ENCODE measurements at regions not wholly inside any gene's neighbourhood (a gene's known extent, or its start where the extent isn't known, plus 50 kb on each side); places are given as distances from the start of the nearest gene placed in this dataset.

DNA sequence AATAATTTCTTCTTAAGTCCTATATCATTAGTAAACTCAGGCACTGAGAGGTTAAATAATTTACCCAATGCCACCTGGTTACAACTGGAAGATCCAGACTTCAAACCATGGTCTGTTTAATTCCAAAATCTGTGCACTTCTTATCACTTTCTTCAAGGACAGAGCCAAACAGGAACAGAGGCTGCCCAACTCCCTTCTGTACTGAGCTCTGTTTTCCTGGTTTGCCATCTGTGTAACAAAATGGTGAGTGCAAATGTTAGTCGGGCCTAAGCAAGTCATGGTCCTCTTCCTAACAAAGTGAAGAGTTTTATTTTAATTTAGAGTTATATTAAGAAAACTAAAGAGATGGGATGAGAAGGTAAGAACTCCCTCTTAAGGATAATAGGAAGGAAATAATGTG, 80.6 kb upstream of the CCL2 start:
- Histone ChIP-seq H3K79me2 (ENCODE audit: insufficient read depth, low read length) (no peaks in the 10 kb centered on the region), H2AFZ (ENCODE audit: low read length) (no peak overlapping the region), H3K36me3 (ENCODE audit: insufficient read depth, low read length) (no peaks in the 10 kb centered on the region), H3K27me3 (ENCODE audit: insufficient read depth, low read length) (no peaks in the 10 kb centered on the region), H3F3A (ENCODE audit: insufficient read depth, low read length) (no peaks in the 10 kb centered on the region), H3K9ac (ENCODE audit: low read length) (no peak overlapping the region), H3K4me1 (ENCODE audit: insufficient read depth, low read length, severe bottlenecking) (no peaks in the 10 kb centered on the region), H4K20me1 (ENCODE audit: insufficient read depth, low read length) (no peaks in the 10 kb centered on the region), H3K9me2 (ENCODE audit: low read depth, low read length) (no peaks in the 10 kb centered on the region), H3K27ac (ENCODE audit: low read depth, low read length, poor library complexity, severe bottlenecking) (no peak overlapping the region), H3K9me3 (ENCODE audit: low read length) (no peaks in the 10 kb centered on the region), H3K4me2 (ENCODE audit: low read length) (no peak overlapping the region), H3K4me3 (ENCODE audit: low read depth, low read length, poor library complexity, severe bottlenecking) (no peak overlapping the region)
- TF ChIP-seq EZH2 (IDR thresholded peaks at IDR 0.05; ENCODE audit: borderline replicate concordance, low read length): no peak
- TF ChIP-seq, protein P1, sequence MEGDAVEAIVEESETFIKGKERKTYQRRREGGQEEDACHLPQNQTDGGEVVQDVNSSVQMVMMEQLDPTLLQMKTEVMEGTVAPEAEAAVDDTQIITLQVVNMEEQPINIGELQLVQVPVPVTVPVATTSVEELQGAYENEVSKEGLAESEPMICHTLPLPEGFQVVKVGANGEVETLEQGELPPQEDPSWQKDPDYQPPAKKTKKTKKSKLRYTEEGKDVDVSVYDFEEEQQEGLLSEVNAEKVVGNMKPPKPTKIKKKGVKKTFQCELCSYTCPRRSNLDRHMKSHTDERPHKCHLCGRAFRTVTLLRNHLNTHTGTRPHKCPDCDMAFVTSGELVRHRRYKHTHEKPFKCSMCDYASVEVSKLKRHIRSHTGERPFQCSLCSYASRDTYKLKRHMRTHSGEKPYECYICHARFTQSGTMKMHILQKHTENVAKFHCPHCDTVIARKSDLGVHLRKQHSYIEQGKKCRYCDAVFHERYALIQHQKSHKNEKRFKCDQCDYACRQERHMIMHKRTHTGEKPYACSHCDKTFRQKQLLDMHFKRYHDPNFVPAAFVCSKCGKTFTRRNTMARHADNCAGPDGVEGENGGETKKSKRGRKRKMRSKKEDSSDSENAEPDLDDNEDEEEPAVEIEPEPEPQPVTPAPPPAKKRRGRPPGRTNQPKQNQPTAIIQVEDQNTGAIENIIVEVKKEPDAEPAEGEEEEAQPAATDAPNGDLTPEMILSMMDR (IDR thresholded peaks at IDR 0.05; ENCODE audit: low read length): no peak

DNA sequence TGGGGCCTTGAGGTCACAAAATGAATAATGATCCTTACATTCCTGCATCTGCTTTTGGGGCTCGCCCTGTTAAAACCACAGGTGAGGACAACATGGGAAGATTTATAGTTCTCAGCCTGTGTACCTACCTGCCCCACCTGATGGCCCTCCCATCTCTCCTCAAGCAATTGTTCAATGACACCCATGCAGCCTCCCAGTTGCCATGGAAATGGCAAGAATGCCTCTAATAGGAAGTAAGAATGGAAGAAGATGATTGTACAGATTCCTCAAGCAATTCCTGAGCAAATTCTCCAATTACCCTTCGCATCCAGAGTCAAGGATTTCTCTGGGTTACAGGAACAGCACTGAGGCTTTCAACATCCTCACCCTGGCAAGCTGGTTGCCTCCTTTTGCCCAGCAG, 78.6 kb upstream of the CCL2 start:
- Histone ChIP-seq H4K20me1 (ENCODE audit: insufficient read depth, low read length) (no peaks in the 10 kb centered on the region), H3K9me3 (ENCODE audit: low read length) (no peaks in the 10 kb centered on the region), H3F3A (ENCODE audit: insufficient read depth, low read length) (no peaks in the 10 kb centered on the region), H3K9me2 (ENCODE audit: low read depth, low read length) (no peaks in the 10 kb centered on the region), H2AFZ (ENCODE audit: low read length) (no peak overlapping the region), H3K36me3 (ENCODE audit: insufficient read depth, low read length) (no peaks in the 10 kb centered on the region), H3K4me1 (ENCODE audit: insufficient read depth, low read length, severe bottlenecking) (no peaks in the 10 kb centered on the region), H3K27ac (ENCODE audit: low read depth, low read length, poor library complexity, severe bottlenecking) (no peak overlapping the region), H3K4me3 (ENCODE audit: low read depth, low read length, poor library complexity, severe bottlenecking) (no peak overlapping the region), H3K27me3 (ENCODE audit: insufficient read depth, low read length) (no peaks in the 10 kb centered on the region), H3K79me2 (ENCODE audit: insufficient read depth, low read length) (no peaks in the 10 kb centered on the region), H3K9ac (ENCODE audit: low read length) (no peak overlapping the region), H3K4me2 (ENCODE audit: low read length) (no peak overlapping the region)
- TF ChIP-seq, protein P1 (IDR thresholded peaks at IDR 0.05; ENCODE audit: low read length): no peak
- TF ChIP-seq EZH2 (IDR thresholded peaks at IDR 0.05; ENCODE audit: borderline replicate concordance, low read length): no peak

DNA sequence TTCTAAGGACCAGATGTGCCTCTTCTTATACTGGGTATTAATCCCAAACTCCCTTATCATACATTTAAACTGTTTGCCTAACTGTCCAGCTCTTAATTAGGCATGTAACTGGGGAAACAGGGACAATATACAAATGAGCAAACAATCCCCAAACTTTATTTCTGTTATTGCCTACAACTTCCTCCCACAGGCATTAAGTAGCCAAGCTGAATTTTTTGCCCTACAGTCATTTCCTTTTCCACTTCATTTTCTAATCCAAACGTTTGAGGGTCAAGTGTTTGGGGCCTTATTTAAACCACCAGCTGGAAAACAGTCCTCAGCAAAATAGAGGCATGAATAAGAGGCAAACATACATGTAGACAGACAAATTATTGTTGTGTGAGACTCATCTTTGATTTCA, 77.4 kb upstream of the CCL2 start:
- Histone ChIP-seq H3K27ac (ENCODE audit: low read depth, low read length, poor library complexity, severe bottlenecking) (no peak overlapping the region), H3K9me2 (ENCODE audit: low read depth, low read length) (no peaks in the 10 kb centered on the region), H3K36me3 (ENCODE audit: insufficient read depth, low read length) (no peaks in the 10 kb centered on the region), H3K79me2 (ENCODE audit: insufficient read depth, low read length) (no peaks in the 10 kb centered on the region), H3K9me3 (ENCODE audit: low read length) (no peaks in the 10 kb centered on the region), H3K4me3 (ENCODE audit: low read depth, low read length, poor library complexity, severe bottlenecking) (no peak overlapping the region), H3F3A (ENCODE audit: insufficient read depth, low read length) (no peaks in the 10 kb centered on the region), H2AFZ (ENCODE audit: low read length) (no peak overlapping the region), H4K20me1 (ENCODE audit: insufficient read depth, low read length) (no peaks in the 10 kb centered on the region), H3K4me2 (ENCODE audit: low read length) (no peak overlapping the region), H3K27me3 (ENCODE audit: insufficient read depth, low read length) (no peaks in the 10 kb centered on the region), H3K4me1 (ENCODE audit: insufficient read depth, low read length, severe bottlenecking) (no peaks in the 10 kb centered on the region), H3K9ac (ENCODE audit: low read length) (no peak overlapping the region)
- TF ChIP-seq EZH2 (IDR thresholded peaks at IDR 0.05; ENCODE audit: borderline replicate concordance, low read length): no peak
- TF ChIP-seq, protein P1 (IDR thresholded peaks at IDR 0.05; ENCODE audit: low read length): no peak
